OCI-LY7 (cell line): ENCODE measurements at regions not wholly inside any gene's neighbourhood (a gene's known extent, or its start where the extent isn't known, plus 50 kb on each side); places are given as distances from the start of the nearest gene placed in this dataset.

Source experiments
- CTCF ChIP-seq: fragments of 200-600 bp; sonication (generic); conservative IDR thresholded peaks from 2 replicates; pipeline ENCODE4 v1.5.1; 2014; ENCODE audit warnings: mild to moderate bottlenecking, antibody characterized with exemption, low read length, moderate library complexity, mixed read lengths
- EZH2phosphoT487 ChIP-seq: fragments of 200-600 bp; sonication (generic); IDR thresholded peaks from 2 replicates; pipeline ENCODE4 v1.6.1; 2018; ENCODE audit warnings: low read depth, borderline replicate concordance, mild to moderate bottlenecking, mixed run types, antibody characterized with exemption, low read length, moderate library complexity, mixed read lengths

GRCh38 chr2:23053601-23054000 lies 331.4 kb upstream of the KLHL29 start:
- TF ChIP-seq CTCF: no peak
- TF ChIP-seq EZH2phosphoT487: no peak
